HG03442 (cell line): ENCODE measurements at regions not wholly inside any gene's neighbourhood (a gene's known extent, or its start where the extent isn't known, plus 50 kb on each side); places are given as distances from the start of the nearest gene placed in this dataset.
A peak's percentile ranks its signal among the peaks of the same experiment; 100 is the strongest.
"Not testable (repeated sequence)": the region's sequence is repeated elsewhere in the genome, so short reads cannot be mapped to it uniquely, and the experiment has no call there.

ENCODE experiments used
- ATAC-seq: cut with Tn5 transposase; IDR thresholded peaks from one replicate; pipeline ENCODE4 v1.9.1; 2021; ENCODE audit warnings: mild to moderate bottlenecking, moderate library complexity; ENCODE audit not compliant: unreplicated experiment

- ATAC-seq, result no peak
These were observed 131.9 kb upstream of the NFIA start for GRCh38 chr1:60950224-60951063.

DNA sequence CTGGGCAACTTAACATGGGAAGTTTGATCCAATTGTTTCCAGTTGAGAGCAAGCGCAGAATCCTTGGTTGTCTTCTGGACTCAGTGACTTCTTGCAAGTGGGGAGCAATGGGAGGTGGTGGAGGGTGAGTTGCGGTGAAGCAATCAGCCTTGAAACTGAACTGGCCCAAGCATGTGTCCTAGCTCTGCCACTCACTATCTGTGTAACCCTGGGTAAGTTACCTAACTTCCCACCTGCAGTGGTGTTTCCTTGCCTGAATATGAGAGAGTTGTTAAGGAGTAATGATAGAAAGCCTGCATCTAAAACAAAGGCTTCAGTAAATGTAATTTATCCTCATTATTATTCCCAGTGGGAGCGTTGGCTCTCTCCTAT, 132.5 kb upstream of the NFIA start:
- ATAC-seq, result no peak

DNA sequence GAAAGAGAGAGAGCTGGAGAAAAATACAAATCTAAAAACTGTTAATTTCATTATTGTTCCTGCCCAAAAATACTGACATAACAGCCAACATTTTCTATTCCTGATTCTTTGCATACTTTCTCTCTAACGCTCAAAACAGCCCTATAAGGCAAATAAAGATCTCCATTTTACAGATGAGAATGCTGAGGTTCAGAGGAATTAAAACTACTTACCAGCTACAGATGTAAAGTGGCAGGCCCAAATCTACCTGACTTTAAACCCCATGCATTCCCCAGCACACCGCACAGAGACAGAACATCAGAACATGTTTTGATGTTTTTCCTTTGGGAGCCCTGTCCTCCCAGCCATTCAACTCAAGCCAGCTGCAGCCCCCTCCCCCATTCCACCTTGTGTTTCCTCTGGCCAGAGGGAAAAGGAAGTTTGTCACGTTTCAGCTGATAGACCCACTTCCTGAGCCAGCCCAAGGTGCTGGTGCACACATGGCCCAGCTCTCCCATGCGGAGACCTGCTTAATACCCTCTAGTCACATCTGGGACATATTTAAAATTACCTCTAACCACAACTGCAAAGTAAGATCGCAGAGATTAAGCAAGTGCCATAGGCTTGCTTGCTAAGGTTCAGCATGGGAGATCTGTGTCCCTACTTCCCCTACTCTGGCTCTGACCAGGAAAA, 133.1 kb upstream of the NFIA start:
- no peak for ATAC-seq

- ATAC-seq, result no peak
These were observed 133.9 kb upstream of the NFIA start for GRCh38 chr1:60948486-60948885.

GRCh38 chr1:60947367-60947766, 135.0 kb upstream of the NFIA start:
- no peak for ATAC-seq

DNA sequence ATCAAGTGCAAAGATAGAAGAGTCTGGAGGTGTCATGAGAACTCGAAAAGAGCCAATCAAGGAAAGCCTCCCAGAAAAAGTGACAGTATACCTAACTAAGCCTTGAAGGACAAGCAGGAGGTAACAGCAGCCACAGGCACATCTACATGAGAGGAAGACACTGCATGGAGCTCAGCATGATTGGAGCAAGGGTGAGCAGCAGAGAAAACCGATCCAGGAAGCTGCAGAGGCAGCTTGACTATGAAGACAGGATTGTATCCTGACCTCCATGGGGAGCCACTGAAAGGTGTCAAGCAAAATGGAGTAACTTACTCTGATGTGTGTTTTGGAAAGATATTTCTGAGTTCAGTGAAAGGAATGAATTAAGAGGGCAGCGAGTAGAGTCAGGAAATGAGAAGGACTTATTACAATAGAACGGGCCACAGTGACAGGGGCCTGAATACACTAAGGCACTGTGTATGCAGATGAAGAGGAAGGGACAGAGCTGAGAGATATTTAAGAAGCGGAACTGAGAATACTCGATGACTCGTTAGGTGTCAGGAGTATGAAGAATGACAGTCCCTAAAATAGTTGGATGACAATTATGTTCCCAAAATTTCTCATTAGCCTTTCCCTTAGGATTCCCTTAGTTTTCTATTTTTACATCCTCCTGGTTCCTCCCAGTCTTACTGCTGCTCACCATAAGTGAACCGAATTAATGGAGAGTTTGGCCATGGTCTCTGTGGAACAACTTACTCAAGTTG, 139.3 kb upstream of the NFIA start:
- ATAC-seq, result peak; percentile 94

- no peak for ATAC-seq
These were observed 140.1 kb upstream of the NFIA start for GRCh38 chr1:60942291-60942690.

- ATAC-seq, result not testable (repeated sequence)
These were observed 141.7 kb upstream of the NFIA start for GRCh38 chr1:60940685-60941084.

DNA sequence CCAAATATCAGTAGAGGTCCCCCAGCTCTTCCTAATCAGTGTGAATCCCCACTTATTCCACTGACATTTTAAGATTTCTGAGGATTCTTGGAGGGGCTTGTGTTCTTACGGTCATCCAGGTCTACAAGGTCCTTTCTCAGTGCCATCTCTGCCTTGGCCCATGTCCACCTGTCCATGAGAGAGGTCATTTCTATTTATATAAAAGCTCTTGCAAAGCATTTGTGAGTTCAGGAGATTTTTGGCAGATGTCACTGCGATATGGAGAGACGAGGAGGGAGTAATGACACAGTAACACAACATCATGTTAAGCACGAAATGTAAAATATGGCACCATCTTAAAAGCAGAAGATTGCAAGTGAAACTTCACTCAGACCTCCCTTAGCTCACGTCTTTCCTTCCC, 144.6 kb upstream of the NFIA start:
- ATAC-seq, result no peak

- no peak for ATAC-seq
These were observed 145.6 kb upstream of the NFIA start for GRCh38 chr1:60936591-60937342.

DNA sequence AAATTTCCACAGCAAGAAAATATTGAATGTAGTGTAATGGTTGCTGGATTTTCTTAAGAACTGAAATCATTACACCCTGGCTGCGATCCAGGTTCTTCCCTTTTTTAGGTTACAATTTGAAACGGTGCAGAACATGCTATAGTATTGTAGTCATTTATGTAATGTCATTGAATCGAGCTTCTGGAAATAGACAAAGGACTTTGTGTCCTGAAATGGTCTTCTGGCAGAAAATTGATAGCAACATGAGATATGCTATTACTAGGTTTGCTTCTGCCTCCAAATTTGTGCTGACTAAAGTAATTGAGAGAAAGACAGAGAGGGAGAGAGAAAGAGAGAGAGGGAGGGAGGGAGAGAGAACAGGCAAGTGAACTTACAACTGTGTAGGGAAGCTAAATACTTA, 146.2 kb upstream of the NFIA start:
- no peak for ATAC-seq

DNA sequence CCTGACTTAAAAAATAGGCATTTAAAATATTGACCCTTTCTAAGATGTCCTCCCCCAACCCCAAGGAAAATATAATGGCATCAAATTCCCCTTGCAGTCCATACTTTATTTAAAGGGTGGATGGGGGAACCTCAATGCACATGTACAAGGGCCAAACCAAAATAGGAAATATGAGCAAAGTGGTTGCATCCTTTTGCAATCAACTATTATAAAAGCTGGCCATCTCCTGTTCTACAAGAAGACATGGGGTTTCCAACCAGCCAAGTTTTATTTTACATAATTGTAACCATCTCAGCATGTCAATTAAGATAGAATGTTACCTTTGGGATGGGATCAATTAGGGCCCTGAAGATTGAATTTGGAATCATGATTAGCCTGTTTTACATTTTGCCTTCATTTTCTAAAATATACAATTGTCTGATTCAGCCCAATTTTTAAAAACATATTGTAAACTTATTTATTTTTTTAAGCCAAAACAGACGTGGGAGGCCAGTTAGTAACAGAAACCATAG, 146.7 kb upstream of the NFIA start:
- no peak for ATAC-seq

DNA sequence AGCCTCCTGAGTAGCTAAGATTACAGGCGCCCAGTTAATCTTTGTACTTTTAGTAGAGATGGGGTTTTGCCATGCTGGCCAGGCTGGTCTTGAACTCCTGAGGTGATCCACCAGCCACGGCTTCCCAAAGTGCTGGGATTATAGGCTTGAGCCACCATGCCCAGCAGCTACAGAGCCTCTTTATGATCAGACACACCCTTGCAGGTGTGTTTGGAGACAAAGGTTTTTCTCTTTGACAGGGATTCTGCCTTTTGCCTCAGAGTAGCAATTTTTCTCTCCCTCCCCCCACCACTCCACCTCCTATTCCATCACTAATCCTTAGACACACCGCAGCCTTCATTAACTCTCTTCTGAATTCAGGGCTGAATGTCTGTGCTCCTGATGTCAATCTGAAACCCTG, 152.2 kb upstream of the NFIA start:
- ATAC-seq, result no peak

DNA sequence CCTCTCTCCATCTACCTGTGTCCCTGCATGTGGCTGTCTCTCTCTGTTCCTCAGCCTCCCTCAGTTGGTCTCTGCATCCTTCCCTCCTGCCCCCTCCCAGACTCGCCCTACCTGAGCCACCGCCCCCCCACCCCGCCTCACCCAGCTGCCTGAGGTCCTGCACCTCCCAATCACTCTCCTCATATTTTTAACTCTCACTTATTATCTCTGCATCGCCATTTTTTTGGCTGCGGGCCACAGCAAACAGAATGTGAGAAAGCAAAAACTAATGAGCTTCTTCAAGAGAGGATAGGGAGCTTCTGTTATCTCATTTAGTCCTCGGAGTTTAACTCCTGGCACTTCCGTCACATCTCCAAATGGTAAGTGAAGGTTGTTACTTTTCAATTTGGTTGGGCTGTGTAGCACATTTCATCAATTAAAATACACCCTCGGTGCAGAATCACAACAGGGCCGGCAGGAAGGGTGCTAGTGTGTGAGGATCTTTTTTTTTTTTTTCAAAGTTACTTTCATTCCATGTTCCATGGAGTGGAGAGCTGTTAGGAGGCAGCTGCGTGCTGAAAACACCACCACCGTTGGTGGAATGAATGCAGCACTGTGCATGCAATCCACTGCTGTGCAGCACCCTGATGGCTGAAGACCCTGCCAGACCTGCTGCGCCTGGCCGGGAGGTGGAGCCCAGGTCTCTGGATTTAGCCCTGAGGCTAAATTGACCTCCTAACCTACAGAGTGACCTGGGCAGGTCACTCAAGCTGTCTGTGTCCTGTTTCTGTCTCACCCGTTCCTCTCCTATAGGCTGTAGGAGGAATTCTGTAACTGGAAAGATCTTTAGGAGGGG, 157.2 kb upstream of the NFIA start:
- ATAC-seq, result no peak

DNA sequence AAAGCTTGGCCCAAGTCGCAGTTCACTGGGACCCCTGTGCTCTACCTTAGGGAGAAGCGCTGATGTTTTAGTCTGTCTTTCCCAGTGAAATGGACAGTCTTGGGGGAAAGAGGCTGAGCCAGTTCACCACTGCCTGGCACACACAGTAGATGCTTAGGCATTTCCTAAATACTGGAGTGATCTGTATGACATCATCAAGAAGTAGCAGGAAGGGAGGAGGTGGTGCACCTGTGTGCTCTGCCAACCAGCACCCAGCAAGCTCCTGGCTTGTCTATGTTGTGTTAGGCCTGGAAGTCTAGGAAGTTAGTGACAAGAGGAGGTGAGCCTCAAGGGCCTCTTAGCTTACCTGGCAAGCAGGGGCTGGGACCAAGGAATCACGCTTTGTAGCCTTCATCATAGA, 158.2 kb upstream of the NFIA start:
- ATAC-seq, result no peak

GRCh38 chr1:60923389-60924087, 158.8 kb upstream of the NFIA start:
- no peak for ATAC-seq

DNA sequence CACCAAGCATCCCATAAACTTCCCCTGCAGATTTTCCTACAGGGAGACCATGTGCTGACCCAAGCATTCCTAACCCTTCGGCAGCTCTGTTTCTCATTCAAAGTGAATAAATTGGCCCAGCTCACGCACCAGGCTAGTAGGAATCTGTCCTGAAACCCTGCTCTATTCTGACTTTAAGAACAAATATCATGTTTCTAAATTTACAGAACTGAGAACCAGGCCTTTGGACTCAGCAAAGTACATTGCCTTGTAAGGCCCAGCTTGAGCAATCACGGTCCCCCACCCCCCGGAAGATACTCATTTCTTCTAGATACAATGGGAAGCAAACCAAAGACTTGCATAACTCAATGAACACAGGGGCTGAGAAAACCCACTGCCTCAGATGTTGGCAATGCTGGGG, 160.1 kb upstream of the NFIA start:
- ATAC-seq, result no peak

DNA sequence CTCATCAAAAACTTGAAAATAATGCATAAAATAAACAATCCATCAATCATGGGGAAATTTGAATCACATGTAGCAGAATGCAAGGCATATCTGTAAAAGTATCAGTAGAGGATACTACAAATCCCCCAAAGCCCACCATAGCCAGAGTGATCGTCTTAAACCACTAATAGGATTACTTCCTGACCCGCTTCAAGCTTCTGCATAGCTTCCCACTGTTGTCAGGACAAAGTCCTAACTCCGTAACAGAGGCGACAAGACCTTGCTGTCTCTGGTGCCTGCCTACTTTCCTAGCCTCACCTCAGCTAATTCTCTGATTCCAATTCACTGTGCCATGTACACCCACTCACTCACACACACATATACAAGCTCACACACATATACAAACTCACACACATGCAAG, 161.2 kb upstream of the NFIA start:
- no peak for ATAC-seq

DNA sequence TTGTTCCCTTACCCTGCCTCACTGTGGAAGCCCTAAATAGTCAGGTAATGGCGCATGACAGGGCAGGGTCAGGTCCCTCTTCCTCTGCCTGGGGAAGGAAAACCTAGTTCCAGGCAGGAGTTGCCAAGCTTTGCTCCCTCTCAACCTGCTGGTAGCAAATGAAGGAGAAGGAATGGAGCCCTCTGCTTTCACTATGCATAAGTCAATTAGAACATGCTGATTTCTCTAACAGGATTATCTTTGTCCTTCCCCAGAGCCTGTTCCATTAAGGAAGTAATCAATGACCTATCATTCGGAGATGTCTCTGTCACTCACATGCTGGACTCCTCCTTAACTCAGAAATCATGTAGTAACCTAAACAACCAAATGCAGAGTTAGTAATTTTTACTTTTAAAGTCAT, 161.8 kb upstream of the NFIA start:
- ATAC-seq, result no peak
